Neural cell (in vitro differentiated cells): ENCODE measurements at regions not wholly inside any gene's neighbourhood (a gene's known extent, or its start where the extent isn't known, plus 50 kb on each side); places are given as distances from the start of the nearest gene placed in this dataset.

Experiments used
- CTCF ChIP-seq: fragments of 450-650 bp; IDR thresholded peaks from 2 replicates; pipeline ENCODE4 v1.5.1; 2014; ENCODE audit warnings: antibody characterized with exemption, mild to moderate bottlenecking, moderate library complexity; ENCODE audit not compliant: poor library complexity, severe bottlenecking
- EP300 ChIP-seq: fragments of 450-650 bp; conservative IDR thresholded peaks from 2 replicates; pipeline ENCODE4 v1.6.1; 2014; ENCODE audit warnings: antibody characterized with exemption, mild to moderate bottlenecking, moderate library complexity; ENCODE audit not compliant: poor library complexity, severe bottlenecking
- EZH2 ChIP-seq: fragments of 200-600, 300-800 bp; shearing (Covaris generic), sonication (generic); IDR thresholded peaks from 2 replicates; pipeline ENCODE4 v1.6.1; 2014; ENCODE audit warnings: antibody characterized with exemption, low read length, borderline replicate concordance, mild to moderate bottlenecking; ENCODE audit not compliant: insufficient read depth, poor library complexity, severe bottlenecking
- MXI1 ChIP-seq: fragments of 450-650 bp; conservative IDR thresholded peaks from 2 replicates; pipeline ENCODE4 v1.6.1; 2014; ENCODE audit warnings: antibody characterized with exemption, mild to moderate bottlenecking; ENCODE audit not compliant: poor library complexity, severe bottlenecking
- TAF1 ChIP-seq: IDR thresholded peaks from 2 replicates; pipeline ENCODE4 v1.6.1; 2012; ENCODE audit warnings: low read depth

- no peak for TF ChIP-seq CTCF
- no peak for TF ChIP-seq EP300
- TF ChIP-seq EZH2 = no peak
- TF ChIP-seq TAF1 = no peak
- no peak for TF ChIP-seq MXI1
Measured at GRCh38 chr10:118395947-118396346, 53.8 kb upstream of the FAM204A start.
